ENCODE measurements at regions not wholly inside any gene's neighbourhood (a gene's known extent, or its start where the extent isn't known, plus 50 kb on each side); places are given as distances from the start of the nearest gene placed in this dataset.
A peak's percentile ranks its signal among the peaks of the same experiment; 100 is the strongest.
"Not testable (repeated sequence)": the region's sequence is repeated elsewhere in the genome, so short reads cannot be mapped to it uniquely, and the experiment has no call there.

- no peak for DNase-seq
These were observed 336.4 kb downstream of the SI start for GRCh38 chr3:164741869-164742268.

DNA sequence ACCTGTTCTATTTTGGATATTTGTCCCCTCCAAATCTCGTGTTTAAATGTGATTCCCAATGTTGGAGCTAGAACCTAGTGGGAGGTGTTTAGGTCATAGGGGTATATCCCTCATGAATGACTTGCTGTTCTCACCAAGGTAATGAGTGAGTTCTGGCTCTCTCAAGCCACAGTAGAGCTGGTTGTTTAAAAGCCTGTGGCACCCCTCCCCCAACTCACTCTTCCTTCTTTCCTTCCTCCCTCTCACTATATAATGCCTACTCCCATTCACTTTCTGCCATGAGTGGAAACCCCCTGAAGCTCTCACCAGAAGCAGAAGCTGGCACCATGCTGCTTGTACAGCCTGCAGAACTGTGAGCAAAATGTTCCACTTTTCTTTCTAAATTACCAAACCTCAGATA is 341.1 kb downstream of the SI start:
- no peak for DNase-seq

- DNase-seq, result peak; percentile 10
These were observed 346.1 kb downstream of the SI start for GRCh38 chr3:164732166-164732565.

DNA sequence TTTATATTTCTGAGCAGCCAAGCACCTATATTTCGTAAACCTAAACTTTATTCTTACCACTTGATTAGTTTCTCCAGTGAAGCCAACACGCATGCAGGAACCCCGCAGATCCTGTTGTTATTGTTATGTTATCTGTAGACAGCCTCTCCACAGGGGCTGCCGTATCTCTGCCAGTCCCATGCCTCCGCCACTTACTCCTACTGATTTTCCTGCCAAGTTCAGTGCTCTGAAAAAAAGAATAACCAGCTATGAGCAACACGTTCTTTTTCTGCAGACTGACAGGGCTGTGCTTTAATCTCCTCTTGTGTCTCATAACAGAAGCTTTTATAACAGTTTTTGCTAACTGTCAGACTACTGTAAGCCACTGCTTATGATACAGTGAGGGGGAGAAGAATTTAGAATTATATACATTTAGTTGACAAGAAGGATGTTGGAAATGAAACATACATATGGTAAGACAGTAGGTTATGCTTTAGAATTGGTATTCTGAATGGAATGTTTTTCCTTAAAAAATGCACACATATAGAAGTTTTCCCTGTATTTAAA is 347.4 kb downstream of the SI start:
- no peak for DNase-seq

- DNase-seq, result no peak
These were observed 354.9 kb downstream of the SI start for GRCh38 chr3:164723396-164723795.

- not testable (repeated sequence) for DNase-seq
These were observed 375.5 kb downstream of the SI start for GRCh38 chr3:164702808-164703207.

- no peak for DNase-seq
These were observed 390.4 kb downstream of the SI start for GRCh38 chr3:164687902-164688301.

DNA sequence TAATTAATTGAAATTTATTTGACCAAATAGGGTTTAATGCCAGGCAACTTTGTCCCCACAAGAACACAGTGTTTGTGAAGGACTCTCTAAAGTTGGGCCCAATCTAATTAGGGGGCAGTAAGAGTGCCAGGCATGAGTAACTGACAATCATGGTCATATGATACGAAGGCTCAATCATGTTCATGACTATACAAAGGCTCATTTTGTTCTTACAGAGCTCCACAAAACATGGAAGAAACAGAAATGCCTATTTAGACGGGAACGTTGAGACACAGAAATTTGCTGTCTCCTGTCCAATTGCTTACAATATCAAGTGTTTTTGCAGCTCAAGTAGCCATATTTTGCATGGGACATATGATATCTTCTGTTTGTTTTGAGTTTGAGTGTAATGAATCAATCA is 391.1 kb downstream of the SI start:
- no peak for DNase-seq

DNA sequence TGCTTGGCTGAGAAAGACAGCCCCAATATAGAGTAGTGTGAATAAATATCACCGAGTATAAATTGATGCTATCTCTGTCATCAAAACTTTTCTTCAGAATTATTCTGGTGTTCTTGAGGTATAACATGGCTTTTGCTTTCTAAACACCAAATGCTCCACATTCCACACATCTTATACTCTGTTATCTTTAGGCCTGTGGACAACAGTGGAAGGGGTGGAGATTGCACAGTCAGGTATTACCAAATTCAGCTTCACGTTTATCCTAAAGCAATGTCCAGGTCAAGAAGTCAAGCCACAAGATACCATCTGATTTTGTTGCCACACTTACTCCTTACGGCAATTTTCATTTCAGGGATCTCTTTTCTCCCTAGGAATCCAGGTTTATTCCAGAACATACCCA is 394.8 kb downstream of the SI start:
- DNase-seq, result peak; percentile 70

- no peak for DNase-seq
These were observed 399.1 kb downstream of the SI start for GRCh38 chr3:164679245-164679644.

DNA sequence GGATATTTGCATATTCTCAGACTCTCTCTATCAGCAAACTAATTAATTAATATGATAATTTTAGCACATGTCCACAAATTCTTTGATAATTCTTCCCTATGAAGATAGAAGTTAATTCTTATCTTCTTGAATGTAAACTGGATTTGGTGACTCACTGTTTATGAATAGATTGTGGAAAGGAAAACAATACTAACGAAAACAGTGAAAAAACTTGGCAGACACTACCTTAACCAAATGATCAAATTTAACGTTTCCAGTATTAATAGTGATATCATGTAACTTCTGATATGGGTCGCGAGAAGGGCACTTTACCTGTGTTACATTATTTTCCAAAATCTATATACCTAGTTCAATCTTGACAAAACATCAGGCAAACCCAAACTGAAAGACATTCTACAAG is 401.0 kb downstream of the SI start:
- DNase-seq, result no peak

- DNase-seq, result no peak
These were observed 404.6 kb downstream of the SI start for GRCh38 chr3:164673738-164674137.

DNA sequence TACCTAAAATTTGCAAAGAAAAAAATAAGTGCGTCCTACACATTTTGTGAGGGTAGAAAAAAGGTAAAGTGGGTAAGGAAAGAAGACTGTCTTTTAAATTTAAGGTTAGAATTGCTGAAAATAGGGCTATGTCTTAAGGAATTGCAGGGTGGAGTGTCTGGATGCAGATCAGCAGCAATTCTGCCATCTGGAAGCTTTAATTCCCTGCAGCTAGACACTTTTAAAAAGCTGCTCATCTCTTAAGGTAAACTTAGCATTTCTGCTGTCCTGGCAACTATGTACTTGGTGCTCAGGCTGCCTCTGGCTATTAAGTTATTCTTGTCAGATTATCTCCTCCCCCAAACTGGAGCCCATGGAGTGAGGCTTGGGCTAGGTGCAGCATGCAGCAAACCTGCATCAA is 420.2 kb downstream of the SI start:
- DNase-seq, result no peak

DNA sequence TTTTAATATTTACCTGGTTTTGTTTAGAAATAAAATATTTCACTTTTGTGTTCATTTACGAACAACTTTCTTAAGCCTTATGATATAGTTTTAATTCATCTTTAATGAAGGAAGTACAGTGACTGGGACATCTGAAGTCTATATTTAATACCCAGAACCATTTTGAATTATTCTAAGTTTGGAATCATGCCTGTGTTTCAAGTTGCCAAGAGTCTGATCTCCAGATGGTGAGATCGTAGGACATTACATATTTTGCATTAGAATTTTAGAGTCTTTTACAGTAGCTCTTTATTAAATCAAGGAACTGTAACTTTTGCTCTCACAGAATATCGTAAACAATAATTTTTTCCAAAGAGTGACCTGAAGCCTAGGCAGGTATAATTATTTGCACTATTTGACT is 420.7 kb downstream of the SI start:
- no peak for DNase-seq

DNA sequence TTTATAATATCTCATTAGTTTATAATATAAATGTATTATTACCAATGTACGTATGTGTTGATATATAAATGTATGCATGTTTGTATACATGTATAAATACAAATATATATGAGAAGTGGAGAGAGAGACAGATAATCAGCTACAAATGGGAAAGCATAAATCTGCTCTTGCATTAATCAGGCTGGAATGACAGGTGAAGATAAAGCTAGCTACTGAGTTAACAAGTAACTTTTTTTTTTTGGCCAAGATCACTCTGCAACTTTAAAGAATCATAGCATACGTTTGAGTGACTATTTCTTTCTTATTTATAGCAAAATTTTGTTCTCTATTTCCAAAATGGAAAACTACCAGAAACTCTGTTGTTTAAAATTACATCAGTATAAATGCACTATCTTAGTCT is 422.8 kb downstream of the SI start:
- DNase-seq, result no peak

- no peak for DNase-seq
These were observed 437.2 kb downstream of the SI start for GRCh38 chr3:164641071-164641470.

- DNase-seq, result no peak
These were observed 437.7 kb downstream of the SI start for GRCh38 chr3:164640591-164640990.

DNA sequence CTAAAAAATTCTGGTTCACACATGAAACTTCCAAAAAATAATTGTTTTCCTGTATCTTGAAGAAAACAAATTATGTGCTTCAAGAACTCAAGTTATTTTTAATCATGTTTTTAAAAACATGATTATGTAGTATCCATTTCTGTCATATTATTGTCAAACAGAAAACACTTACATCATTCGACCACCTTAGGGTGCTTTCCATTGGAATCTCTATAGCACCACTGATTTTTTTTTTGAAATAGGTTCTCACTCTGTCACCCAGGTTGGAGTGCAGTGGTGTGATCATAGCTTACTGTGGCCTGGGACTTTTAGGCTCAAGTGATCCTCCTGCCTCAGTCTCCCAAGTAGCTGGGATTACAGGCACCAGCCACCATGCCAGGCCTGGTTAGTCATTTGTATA is 457.3 kb downstream of the SI start:
- DNase-seq, result no peak

- DNase-seq, result no peak
These were observed 457.9 kb downstream of the SI start for GRCh38 chr3:164620423-164620822.

GRCh38 chr3:164612751-164613150 is 465.5 kb downstream of the SI start:
- DNase-seq, result no peak

DNA sequence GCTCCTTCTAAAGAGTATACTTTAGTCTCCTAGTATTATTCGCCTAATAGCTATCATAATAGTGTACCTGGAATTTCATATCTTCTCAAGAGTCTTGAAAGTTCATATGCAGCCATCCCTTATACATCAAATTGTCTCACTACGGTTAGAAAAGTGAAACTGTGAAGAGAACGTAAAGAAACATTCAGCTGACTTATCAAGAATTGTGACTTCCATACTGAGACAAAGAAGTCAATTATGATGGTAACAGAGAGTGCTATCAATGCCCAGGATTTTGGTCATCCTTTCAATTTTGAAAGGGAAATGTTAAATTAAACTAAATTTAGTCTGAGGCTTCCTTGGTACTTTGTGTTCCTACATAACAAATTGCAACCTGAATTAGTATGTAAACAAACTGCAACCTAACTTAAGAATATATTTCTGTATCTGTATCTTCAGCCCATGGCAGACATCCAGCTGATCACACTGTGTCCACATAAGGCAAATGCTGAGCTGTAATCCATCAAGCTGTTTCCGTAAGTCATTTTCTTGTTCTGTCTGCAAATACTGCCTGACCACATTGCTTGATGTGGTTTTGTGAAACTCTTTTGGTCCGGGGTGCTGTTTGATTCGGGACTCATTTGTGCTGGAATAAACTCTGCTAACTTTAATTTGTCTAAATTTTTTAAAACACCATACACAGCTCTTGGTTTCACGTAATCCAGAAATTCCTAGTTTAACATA is 469.6 kb downstream of the SI start:
- no peak for DNase-seq

DNA sequence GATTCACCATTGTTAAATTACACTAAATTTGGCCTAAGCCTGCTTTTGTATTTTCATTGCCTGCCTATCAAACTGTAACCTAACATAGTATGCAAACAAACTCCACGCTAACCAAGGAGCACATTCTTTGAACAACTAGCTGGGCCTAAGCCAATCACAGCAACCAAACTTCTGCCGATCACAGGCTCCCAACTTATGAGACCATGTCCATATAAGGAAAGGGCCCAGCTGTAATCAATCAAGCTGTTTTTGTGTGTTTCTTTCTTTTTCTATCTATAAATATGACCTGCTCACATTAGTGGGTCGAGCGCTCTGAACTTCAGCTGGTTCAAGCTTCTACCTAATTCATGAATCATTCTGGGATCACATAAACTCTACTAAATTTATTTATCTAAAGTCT is 473.6 kb downstream of the SI start:
- DNase-seq, result no peak

- no peak for DNase-seq
These were observed 500.6 kb downstream of the SI start for GRCh38 chr3:164577667-164578210.

GRCh38 chr3:164572436-164572835 is 505.9 kb downstream of the SI start:
- DNase-seq, result no peak

DNA sequence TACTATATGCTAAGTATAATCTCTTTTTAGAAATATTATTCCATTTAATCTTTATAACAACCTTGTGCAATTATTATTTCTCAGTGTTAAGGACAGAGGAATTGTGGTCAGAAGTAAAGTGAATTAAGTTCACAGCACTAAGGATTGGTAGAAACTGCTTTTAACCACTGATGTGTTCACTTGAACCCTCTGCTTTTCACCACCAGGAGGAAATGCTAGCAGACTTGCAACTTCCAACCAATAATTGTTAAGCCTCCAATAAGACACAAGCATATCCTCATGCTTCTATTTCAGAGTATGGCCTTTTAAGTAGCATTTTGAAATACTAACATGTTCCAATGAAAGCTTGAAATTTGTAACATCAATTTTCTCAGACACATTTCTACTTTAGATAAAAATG is 527.4 kb downstream of the SI start:
- no peak for DNase-seq
